ENCODE measurements at regions not wholly inside any gene's neighbourhood (a gene's known extent, or its start where the extent isn't known, plus 50 kb on each side); places are given as distances from the start of the nearest gene placed in this dataset.

GRCh38 chr2:22952656-22953225, 432.2 kb upstream of the KLHL29 start:
- H3K36me3 ChIP-seq (ENCODE audit: control insufficient read depth, insufficient read depth, low read length): no peaks in the 10 kb centered on the region
- no peak overlapping the region for H3K4me3 ChIP-seq (ENCODE audit: low read depth, low read length)
- peak; percentile 4 for DNase-seq (ENCODE audit: low read depth)
- TF ChIP-seq, protein P1, sequence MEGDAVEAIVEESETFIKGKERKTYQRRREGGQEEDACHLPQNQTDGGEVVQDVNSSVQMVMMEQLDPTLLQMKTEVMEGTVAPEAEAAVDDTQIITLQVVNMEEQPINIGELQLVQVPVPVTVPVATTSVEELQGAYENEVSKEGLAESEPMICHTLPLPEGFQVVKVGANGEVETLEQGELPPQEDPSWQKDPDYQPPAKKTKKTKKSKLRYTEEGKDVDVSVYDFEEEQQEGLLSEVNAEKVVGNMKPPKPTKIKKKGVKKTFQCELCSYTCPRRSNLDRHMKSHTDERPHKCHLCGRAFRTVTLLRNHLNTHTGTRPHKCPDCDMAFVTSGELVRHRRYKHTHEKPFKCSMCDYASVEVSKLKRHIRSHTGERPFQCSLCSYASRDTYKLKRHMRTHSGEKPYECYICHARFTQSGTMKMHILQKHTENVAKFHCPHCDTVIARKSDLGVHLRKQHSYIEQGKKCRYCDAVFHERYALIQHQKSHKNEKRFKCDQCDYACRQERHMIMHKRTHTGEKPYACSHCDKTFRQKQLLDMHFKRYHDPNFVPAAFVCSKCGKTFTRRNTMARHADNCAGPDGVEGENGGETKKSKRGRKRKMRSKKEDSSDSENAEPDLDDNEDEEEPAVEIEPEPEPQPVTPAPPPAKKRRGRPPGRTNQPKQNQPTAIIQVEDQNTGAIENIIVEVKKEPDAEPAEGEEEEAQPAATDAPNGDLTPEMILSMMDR (IDR thresholded peaks at IDR 0.05; ENCODE audit: insufficient read depth, low read length, poor library complexity, severe bottlenecking): no peak
- no peaks in the 10 kb centered on the region for H3K27me3 ChIP-seq (ENCODE audit: control insufficient read depth, insufficient read depth, low read length)

DNA sequence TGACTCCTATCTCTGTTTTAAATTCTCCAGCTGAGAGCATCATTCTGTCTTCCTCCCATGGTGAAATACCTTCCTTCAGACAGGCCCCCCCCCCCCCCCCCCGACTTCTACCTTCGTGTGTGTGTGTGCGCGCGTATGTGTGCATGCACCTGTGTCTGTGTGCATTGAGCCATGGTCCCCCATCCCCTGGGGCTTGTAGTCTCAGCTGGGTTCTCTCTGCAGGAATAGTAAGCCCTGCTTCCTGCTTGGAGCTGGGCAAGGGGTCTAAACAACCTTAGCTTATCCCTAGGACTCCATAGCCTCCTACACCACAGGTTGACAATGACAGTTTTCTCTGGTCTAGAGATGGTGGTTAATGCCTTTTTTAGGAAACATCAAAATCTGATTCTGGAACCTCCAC, 427.5 kb upstream of the KLHL29 start:
- TF ChIP-seq, protein P1 (IDR thresholded peaks at IDR 0.05; ENCODE audit: insufficient read depth, low read length, poor library complexity, severe bottlenecking): no peak
- Histone ChIP-seq H3K27me3 (ENCODE audit: control insufficient read depth, insufficient read depth, low read length) (no peaks in the 10 kb centered on the region), H3K36me3 (ENCODE audit: control insufficient read depth, insufficient read depth, low read length) (no peaks in the 10 kb centered on the region), H3K4me3 (ENCODE audit: low read depth, low read length) (no peak overlapping the region)
- DNase-seq (ENCODE audit: low read depth): no peak

DNA sequence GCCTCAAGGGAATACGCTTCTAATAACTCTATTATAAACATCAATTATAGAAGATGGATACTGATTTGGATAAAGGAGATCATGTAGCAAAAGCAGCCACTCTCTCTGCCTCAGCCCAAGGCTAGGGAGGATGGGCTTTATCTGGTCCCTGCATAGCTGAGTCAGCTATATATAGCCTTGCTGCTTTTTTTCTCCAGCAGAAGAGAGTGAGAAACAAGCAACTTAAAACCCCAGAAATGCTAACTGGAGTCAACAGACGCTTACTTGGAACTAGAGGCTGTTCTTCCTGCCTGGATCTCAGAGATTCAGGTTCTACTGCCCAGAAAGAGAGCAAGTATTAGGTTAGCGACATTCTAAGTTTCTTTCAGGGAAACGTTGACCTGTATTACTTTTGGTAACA, 426.7 kb upstream of the KLHL29 start:
- no peaks in the 10 kb centered on the region for H3K36me3 ChIP-seq (ENCODE audit: control insufficient read depth, insufficient read depth, low read length)
- TF ChIP-seq, protein P1 (IDR thresholded peaks at IDR 0.05; ENCODE audit: insufficient read depth, low read length, poor library complexity, severe bottlenecking): no peak
- H3K27me3 ChIP-seq (ENCODE audit: control insufficient read depth, insufficient read depth, low read length): no peaks in the 10 kb centered on the region
- no peak for DNase-seq (ENCODE audit: low read depth)
- no peak overlapping the region for H3K4me3 ChIP-seq (ENCODE audit: low read depth, low read length)

GRCh38 chr2:22967756-22968155, 417.2 kb upstream of the KLHL29 start:
- TF ChIP-seq, protein P1 (IDR thresholded peaks at IDR 0.05; ENCODE audit: insufficient read depth, low read length, poor library complexity, severe bottlenecking): no peak
- DNase-seq (ENCODE audit: low read depth): no peak
- Histone ChIP-seq H3K4me3 (ENCODE audit: low read depth, low read length) (no peak overlapping the region), H3K36me3 (ENCODE audit: control insufficient read depth, insufficient read depth, low read length) (no peaks in the 10 kb centered on the region), H3K27me3 (ENCODE audit: control insufficient read depth, insufficient read depth, low read length) (no peaks in the 10 kb centered on the region)

DNA sequence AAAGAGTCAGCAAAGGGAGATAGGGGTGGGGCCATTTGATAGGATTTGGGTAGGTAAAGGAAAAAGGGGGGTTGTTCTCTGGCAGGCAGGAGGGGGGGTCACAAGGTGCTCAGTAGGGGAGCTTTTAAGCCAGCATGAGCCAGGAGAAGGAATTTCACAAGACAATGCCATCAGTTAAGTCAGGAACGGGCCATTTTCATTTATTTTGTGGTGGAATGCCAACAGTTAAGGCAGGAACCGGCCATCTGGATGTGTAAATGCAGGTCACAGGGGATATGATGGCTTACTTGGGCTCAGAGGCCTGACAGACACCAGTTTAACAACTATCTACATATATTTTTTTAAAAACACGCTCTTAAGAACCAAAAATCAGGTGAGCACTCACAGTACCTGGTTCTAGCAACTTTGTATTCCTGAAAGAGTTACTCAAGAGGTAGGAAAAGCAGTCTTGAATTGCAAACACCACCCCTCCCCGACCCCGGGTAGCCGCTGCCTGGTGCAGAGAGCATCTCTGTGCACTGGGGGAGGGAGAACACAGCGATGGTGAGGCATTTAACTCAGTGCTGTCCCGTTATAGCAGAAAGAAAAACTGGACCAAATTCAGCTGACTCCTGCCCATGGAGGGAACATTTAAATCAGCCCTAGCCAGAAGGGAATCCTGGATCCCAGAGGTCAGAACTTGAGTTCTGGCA, 414.5 kb upstream of the KLHL29 start:
- H3K36me3 ChIP-seq (ENCODE audit: control insufficient read depth, insufficient read depth, low read length): no peaks in the 10 kb centered on the region
- TF ChIP-seq, protein P1 (IDR thresholded peaks at IDR 0.05; ENCODE audit: insufficient read depth, low read length, poor library complexity, severe bottlenecking): no peak
- H3K4me3 ChIP-seq (ENCODE audit: low read depth, low read length): no peak overlapping the region
- no peaks in the 10 kb centered on the region for H3K27me3 ChIP-seq (ENCODE audit: control insufficient read depth, insufficient read depth, low read length)
- DNase-seq (ENCODE audit: low read depth): no peak

DNA sequence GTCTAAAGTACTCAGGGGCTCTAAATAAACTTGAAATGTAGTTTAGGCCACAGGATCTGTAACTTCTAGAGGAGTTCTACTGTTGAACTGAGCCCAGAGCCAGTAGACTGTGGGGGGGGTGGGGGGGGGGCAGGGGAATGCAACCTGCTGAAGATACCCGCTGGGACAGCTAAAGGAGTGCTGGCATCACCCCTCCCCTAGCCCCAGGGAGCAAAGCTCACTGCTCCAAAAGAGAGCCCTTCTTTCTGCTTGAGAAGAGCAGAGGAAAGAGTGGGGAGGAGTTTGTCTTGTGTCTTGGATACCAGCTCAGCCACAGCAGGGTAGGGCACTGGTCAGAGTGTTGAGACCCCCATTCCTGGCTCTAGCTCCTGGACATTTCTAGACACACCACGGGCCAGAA, 414.0 kb upstream of the KLHL29 start:
- no peak overlapping the region for H3K4me3 ChIP-seq (ENCODE audit: low read depth, low read length)
- DNase-seq (ENCODE audit: low read depth): no peak
- H3K27me3 ChIP-seq (ENCODE audit: control insufficient read depth, insufficient read depth, low read length): no peaks in the 10 kb centered on the region
- H3K36me3 ChIP-seq (ENCODE audit: control insufficient read depth, insufficient read depth, low read length): no peaks in the 10 kb centered on the region
- TF ChIP-seq, protein P1 (IDR thresholded peaks at IDR 0.05; ENCODE audit: insufficient read depth, low read length, poor library complexity, severe bottlenecking): no peak

Data from kidney epithelial cell (primary cell).